ENCODE measurements at regions not wholly inside any gene's neighbourhood (a gene's known extent, or its start where the extent isn't known, plus 50 kb on each side); places are given as distances from the start of the nearest gene placed in this dataset.

DNA sequence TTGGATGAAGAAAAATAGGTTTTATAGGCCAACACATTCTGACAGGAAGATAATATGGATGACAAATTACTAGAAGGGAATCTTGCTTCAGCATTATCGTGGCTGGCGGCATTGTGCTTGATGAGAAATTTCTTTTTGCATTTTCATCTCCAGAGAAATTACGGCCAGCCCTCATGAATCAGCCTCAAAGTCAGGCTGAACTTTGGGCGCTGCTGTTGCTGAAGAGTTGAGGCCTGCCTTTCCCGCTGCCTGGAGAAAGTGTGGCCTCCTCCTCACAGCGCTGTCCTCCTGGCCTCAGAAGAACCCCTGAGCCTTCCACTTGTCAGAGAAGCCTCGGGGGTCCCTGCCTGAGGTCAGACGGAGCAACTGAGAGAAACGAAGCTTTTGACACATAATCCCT lies 272.4 kb upstream of the KCNIP4 start:
- TF ChIP-seq, protein P1, sequence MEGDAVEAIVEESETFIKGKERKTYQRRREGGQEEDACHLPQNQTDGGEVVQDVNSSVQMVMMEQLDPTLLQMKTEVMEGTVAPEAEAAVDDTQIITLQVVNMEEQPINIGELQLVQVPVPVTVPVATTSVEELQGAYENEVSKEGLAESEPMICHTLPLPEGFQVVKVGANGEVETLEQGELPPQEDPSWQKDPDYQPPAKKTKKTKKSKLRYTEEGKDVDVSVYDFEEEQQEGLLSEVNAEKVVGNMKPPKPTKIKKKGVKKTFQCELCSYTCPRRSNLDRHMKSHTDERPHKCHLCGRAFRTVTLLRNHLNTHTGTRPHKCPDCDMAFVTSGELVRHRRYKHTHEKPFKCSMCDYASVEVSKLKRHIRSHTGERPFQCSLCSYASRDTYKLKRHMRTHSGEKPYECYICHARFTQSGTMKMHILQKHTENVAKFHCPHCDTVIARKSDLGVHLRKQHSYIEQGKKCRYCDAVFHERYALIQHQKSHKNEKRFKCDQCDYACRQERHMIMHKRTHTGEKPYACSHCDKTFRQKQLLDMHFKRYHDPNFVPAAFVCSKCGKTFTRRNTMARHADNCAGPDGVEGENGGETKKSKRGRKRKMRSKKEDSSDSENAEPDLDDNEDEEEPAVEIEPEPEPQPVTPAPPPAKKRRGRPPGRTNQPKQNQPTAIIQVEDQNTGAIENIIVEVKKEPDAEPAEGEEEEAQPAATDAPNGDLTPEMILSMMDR (IDR thresholded peaks at IDR 0.05), result no peak
- no peak for TF ChIP-seq POLR2A (IDR thresholded peaks at IDR 0.05)
